ENCODE measurements at regions not wholly inside any gene's neighbourhood (a gene's known extent, or its start where the extent isn't known, plus 50 kb on each side); places are given as distances from the start of the nearest gene placed in this dataset.

DNA sequence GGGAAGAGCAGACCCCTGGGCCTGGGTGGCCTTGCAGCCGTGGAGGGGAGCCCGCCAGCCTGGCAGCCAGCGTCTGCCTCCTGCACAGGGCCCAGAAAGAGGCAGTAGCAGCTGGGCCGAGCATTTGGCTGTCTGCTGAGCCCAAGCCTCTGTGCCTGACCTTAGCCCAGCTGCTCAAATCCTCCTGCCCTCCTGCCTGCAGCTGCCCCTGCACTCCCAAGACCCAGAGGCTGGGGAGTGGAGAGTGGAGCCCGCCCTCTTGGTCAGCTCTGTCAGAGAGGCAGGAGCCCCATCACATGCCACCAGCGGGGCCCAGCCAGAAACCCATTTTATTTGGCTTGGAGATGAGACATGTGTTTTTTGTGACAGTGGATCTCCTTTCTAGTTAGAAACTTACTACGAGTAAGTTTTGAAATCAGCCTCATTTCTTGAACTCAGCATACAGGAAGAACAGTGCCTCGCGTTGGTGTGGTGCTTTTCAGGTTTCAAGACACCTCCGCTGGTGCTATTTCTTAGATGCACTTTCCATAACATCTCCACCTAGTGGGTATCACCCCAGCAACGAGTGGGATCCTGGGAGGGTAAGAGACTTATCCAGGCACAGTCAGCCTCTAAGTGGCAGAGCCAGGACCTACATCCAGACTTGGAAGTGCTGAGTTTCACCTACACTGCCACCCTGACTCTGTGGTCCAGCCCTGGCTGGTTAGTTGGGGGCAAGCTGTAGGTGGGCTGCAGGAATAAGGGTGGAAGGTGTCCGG, 477.1 kb downstream of the RPS24 start:
- Histone ChIP-seq H3K36me3 (no peaks in the 10 kb centered on the region), H3K4me1 (peaks cover 0 to 26% of the 10 kb centered on the region in 2 donors), H3K9me3 (no peaks in the 10 kb centered on the region), H3K27ac (no peak overlapping the region), H3K4me3 (replicated peaks in 1 of 3) (no peak overlapping the region), H3K27me3 (no peaks in the 10 kb centered on the region)
- intact Hi-C loops (cut with DNase I): no loop called here
- WGBS, 2 donors: 80 to 85% methylated on average over 12 of the region's 12 CpGs
- TF ChIP-seq, protein P1, sequence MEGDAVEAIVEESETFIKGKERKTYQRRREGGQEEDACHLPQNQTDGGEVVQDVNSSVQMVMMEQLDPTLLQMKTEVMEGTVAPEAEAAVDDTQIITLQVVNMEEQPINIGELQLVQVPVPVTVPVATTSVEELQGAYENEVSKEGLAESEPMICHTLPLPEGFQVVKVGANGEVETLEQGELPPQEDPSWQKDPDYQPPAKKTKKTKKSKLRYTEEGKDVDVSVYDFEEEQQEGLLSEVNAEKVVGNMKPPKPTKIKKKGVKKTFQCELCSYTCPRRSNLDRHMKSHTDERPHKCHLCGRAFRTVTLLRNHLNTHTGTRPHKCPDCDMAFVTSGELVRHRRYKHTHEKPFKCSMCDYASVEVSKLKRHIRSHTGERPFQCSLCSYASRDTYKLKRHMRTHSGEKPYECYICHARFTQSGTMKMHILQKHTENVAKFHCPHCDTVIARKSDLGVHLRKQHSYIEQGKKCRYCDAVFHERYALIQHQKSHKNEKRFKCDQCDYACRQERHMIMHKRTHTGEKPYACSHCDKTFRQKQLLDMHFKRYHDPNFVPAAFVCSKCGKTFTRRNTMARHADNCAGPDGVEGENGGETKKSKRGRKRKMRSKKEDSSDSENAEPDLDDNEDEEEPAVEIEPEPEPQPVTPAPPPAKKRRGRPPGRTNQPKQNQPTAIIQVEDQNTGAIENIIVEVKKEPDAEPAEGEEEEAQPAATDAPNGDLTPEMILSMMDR (IDR thresholded peaks at IDR 0.05): no peak
- no peak for TF ChIP-seq POLR2A (IDR thresholded peaks at IDR 0.05)
- no peak for DNase-seq

GRCh38 chr10:78511324-78512204, 477.9 kb downstream of the RPS24 start:
- Histone ChIP-seq H3K4me1 (peaks cover 0 to 31% of the 10 kb centered on the region in 2 donors), H3K4me3 (replicated peaks in 1 of 3) (no peak overlapping the region), H3K27me3 (no peaks in the 10 kb centered on the region), H3K9me3 (no peaks in the 10 kb centered on the region), H3K27ac (no peak overlapping the region), H3K36me3 (no peaks in the 10 kb centered on the region)
- intact Hi-C loops (cut with DNase I): no loop called here
- 71% methylated on average over 6 of the region's 6 CpGs for WGBS, 2 donors
- TF ChIP-seq, protein P1 (IDR thresholded peaks at IDR 0.05): no peak
- no peak for TF ChIP-seq POLR2A (IDR thresholded peaks at IDR 0.05)
- DNase-seq: no peak

DNA sequence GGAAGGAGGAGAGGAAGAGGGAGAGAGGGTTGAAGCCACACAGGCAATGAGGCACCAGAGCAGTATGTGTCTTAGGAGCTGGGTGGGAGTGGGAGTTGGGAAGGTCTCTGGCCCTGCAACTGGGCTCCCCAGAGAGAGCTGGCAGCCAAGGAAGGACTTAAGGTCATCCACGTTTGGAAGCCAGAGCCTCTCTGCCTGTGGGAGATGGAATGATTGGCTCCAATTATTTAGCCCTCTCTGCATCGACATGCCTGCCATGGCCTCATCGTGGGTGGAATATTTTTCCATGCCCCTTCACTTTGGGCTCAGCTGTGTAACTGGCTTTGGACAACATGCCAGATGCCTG, 478.5 kb downstream of the RPS24 start:
- 73 to 90% methylated on average over 3 of the region's 3 CpGs for WGBS, 2 donors
- no peaks in the 10 kb centered on the region for H3K27me3 ChIP-seq
- no peak overlapping the region for H3K4me3 ChIP-seq (replicated peaks in 1 of 3)
- no peak overlapping the region for H3K27ac ChIP-seq
- peaks cover 0 to 34% of the 10 kb centered on the region in 2 donors for H3K4me1 ChIP-seq
- H3K9me3 ChIP-seq: no peaks in the 10 kb centered on the region
- no peaks in the 10 kb centered on the region for H3K36me3 ChIP-seq
- no peak for TF ChIP-seq POLR2A (IDR thresholded peaks at IDR 0.05)
- TF ChIP-seq, protein P1 (IDR thresholded peaks at IDR 0.05): no peak
- DNase-seq: no peak
- intact Hi-C loops (cut with DNase I): no loop called here

- Histone ChIP-seq H3K27ac (no peak overlapping the region), H3K36me3 (no peaks in the 10 kb centered on the region), H3K9me3 (no peaks in the 10 kb centered on the region), H3K4me3 (replicated peaks in 1 of 3) (no peak overlapping the region), H3K4me1 (peaks cover 0 to 28% of the 10 kb centered on the region in 2 donors), H3K27me3 (no peaks in the 10 kb centered on the region)
- intact Hi-C loops (cut with DNase I): no loop called here
- WGBS, 2 donors: 47 to 77% methylated on average over 2 of the region's 2 CpGs
- peak in 1 of 2 donors; percentile 16 for DNase-seq
- TF ChIP-seq, protein P1 (IDR thresholded peaks at IDR 0.05): no peak
- TF ChIP-seq POLR2A (IDR thresholded peaks at IDR 0.05): no peak
These were observed 479.7 kb downstream of the RPS24 start for GRCh38 chr10:78513330-78513729.

- Histone ChIP-seq H3K27ac (no peak overlapping the region), H3K4me3 (replicated peaks in 1 of 3) (no peak overlapping the region), H3K9me3 (no peaks in the 10 kb centered on the region), H3K36me3 (no peaks in the 10 kb centered on the region), H3K4me1 (peaks cover 0 to 28% of the 10 kb centered on the region in 2 donors), H3K27me3 (no peaks in the 10 kb centered on the region)
- intact Hi-C loops (cut with DNase I): no loop called here
- WGBS, 2 donors: 96 to 97% methylated on average over 3 of the region's 3 CpGs
- TF ChIP-seq POLR2A (IDR thresholded peaks at IDR 0.05): no peak
- TF ChIP-seq, protein P1 (IDR thresholded peaks at IDR 0.05): no peak
- DNase-seq: no peak
These were observed 480.3 kb downstream of the RPS24 start for GRCh38 chr10:78513986-78514385.

Data from thyroid gland (tissue), 4 donors.